Spinal cord (tissue), 9 donors: ENCODE measurements at regions not wholly inside any gene's neighbourhood (a gene's known extent, or its start where the extent isn't known, plus 50 kb on each side); places are given as distances from the start of the nearest gene placed in this dataset.

Source experiments
- DNase-seq, 6 donors: peaks; one replicate each; pipeline versions ENCODE4 v3.0.0 to v3.0.0-alpha.2; 2013 to 2015; ENCODE audit warnings: low spot score in 6 of 6, low read depth in 4 of 6
- H3K27ac ChIP-seq: one replicate; pipeline ENCODE4 v1.5.1; 2013; ENCODE audit warnings: low read depth, low read length, control low read depth
- H3K27me3 ChIP-seq: one replicate; pipeline ENCODE4 v1.6.1; 2013; ENCODE audit warnings: low read length; ENCODE audit not compliant: control insufficient read depth, insufficient read depth
- H3K36me3 ChIP-seq: one replicate; pipeline ENCODE4 v1.6.1; 2013; ENCODE audit warnings: low read length; ENCODE audit not compliant: control insufficient read depth, insufficient read depth
- H3K4me1 ChIP-seq: one replicate; pipeline ENCODE4 v1.6.1; 2013; ENCODE audit warnings: low read length; ENCODE audit not compliant: control insufficient read depth, insufficient read depth
- H3K4me3 ChIP-seq: one replicate; pipeline ENCODE4 v1.5.1; 2013; ENCODE audit warnings: low read depth, low read length, control low read depth
- H3K9me3 ChIP-seq: one replicate; pipeline ENCODE4 v1.6.1; 2013; ENCODE audit warnings: low read length; ENCODE audit not compliant: control insufficient read depth, insufficient read depth
- WGBS: methylation state at CpG from one replicate; pipeline ENCODE4 v1.1.5; 2013; ENCODE audit warnings: missing lambda C conversion rate; ENCODE audit not compliant: insufficient coverage; 5-methylcytosine and 5-hydroxymethylcytosine counted together
- donor health status: healthy.

- Histone ChIP-seq H3K27ac (no peak overlapping the region), H3K36me3 (no peaks in the 10 kb centered on the region), H3K4me1 (no peaks in the 10 kb centered on the region), H3K4me3 (no peak overlapping the region), H3K9me3 (no peaks in the 10 kb centered on the region), H3K27me3 (no peaks in the 10 kb centered on the region)
- 97% methylated on average over 5 of the region's 6 CpGs for WGBS
- DNase-seq, result no peak
These were observed 294.8 kb downstream of the HS3ST3B1 start for GRCh38 chr17:14595656-14596055.

- Histone ChIP-seq H3K36me3 (no peaks in the 10 kb centered on the region), H3K27ac (no peak overlapping the region), H3K9me3 (no peaks in the 10 kb centered on the region), H3K4me3 (no peak overlapping the region), H3K4me1 (no peaks in the 10 kb centered on the region), H3K27me3 (no peaks in the 10 kb centered on the region)
- no peak for DNase-seq
- 100% methylated on average over 5 of the region's 5 CpGs for WGBS
These were observed 293.8 kb downstream of the HS3ST3B1 start for GRCh38 chr17:14594690-14595089.

- Histone ChIP-seq H3K36me3 (no peaks in the 10 kb centered on the region), H3K27me3 (no peaks in the 10 kb centered on the region), H3K9me3 (no peaks in the 10 kb centered on the region), H3K27ac (no peak overlapping the region), H3K4me3 (no peak overlapping the region), H3K4me1 (no peaks in the 10 kb centered on the region)
- no peak for DNase-seq
- 76% methylated on average over 4 of the region's 6 CpGs for WGBS
These were observed 293.1 kb downstream of the HS3ST3B1 start for GRCh38 chr17:14593956-14594355.

- H3K4me1 ChIP-seq, result no peaks in the 10 kb centered on the region
- no peak overlapping the region for H3K27ac ChIP-seq
- H3K9me3 ChIP-seq, result no peaks in the 10 kb centered on the region
- no peak for DNase-seq
- no peak overlapping the region for H3K4me3 ChIP-seq
- no peaks in the 10 kb centered on the region for H3K36me3 ChIP-seq
- WGBS, result 92% methylated on average over 4 of the region's 5 CpGs
- H3K27me3 ChIP-seq, result no peaks in the 10 kb centered on the region
These were observed 289.8 kb downstream of the HS3ST3B1 start for GRCh38 chr17:14590459-14591250.

GRCh38 chr17:14585099-14585498, 284.2 kb downstream of the HS3ST3B1 start:
- DNase-seq, result peak in 1 of 6 donors; percentile 67
- 100% methylated on average over 1 of the region's 4 CpGs for WGBS

GRCh38 chr17:14582996-14583395, 282.1 kb downstream of the HS3ST3B1 start:
- Histone ChIP-seq H3K27me3 (no peaks in the 10 kb centered on the region), H3K36me3 (no peaks in the 10 kb centered on the region), H3K4me3 (no peak overlapping the region), H3K4me1 (no peaks in the 10 kb centered on the region), H3K9me3 (no peaks in the 10 kb centered on the region), H3K27ac (no peak overlapping the region)
- no peak for DNase-seq
- WGBS, result no CpG with 5 or more reads among the region's 2 CpGs

More at GRCh38 chr17:14585099-14585498, 284.2 kb downstream of the HS3ST3B1 start:
- H3K27me3 ChIP-seq, result no peaks in the 10 kb centered on the region
- no peaks in the 10 kb centered on the region for H3K4me1 ChIP-seq
- no peak overlapping the region for H3K4me3 ChIP-seq
- no peaks in the 10 kb centered on the region for H3K9me3 ChIP-seq
- no peaks in the 10 kb centered on the region for H3K36me3 ChIP-seq
- H3K27ac ChIP-seq, result no peak overlapping the region

- peak in 1 of 6 donors; percentile 70 for DNase-seq
These were observed 280.4 kb downstream of the HS3ST3B1 start for GRCh38 chr17:14581186-14581830.

GRCh38 chr17:14580499-14580898, 279.6 kb downstream of the HS3ST3B1 start:
- H3K4me3 ChIP-seq, result no peak overlapping the region
- no CpG with 5 or more reads among the region's 5 CpGs for WGBS
- no peak overlapping the region for H3K27ac ChIP-seq
- H3K27me3 ChIP-seq, result no peaks in the 10 kb centered on the region
- DNase-seq, result peak in 1 of 6 donors; percentile 45
- no peaks in the 10 kb centered on the region for H3K4me1 ChIP-seq
- no peaks in the 10 kb centered on the region for H3K36me3 ChIP-seq
- H3K9me3 ChIP-seq, result no peaks in the 10 kb centered on the region

More at GRCh38 chr17:14581186-14581830, 280.4 kb downstream of the HS3ST3B1 start:
- Histone ChIP-seq H3K9me3 (no peaks in the 10 kb centered on the region), H3K36me3 (no peaks in the 10 kb centered on the region), H3K4me1 (no peaks in the 10 kb centered on the region), H3K27ac (no peak overlapping the region), H3K27me3 (no peaks in the 10 kb centered on the region), H3K4me3 (no peak overlapping the region)
- WGBS, result 82% methylated on average over 7 of the region's 10 CpGs

GRCh38 chr17:14579716-14580115, 278.8 kb downstream of the HS3ST3B1 start:
- H3K9me3 ChIP-seq, result no peaks in the 10 kb centered on the region
- H3K27me3 ChIP-seq, result no peaks in the 10 kb centered on the region
- WGBS, result 67% methylated on average over 1 of the region's 3 CpGs
- DNase-seq, result no peak
- H3K27ac ChIP-seq, result no peak overlapping the region
- H3K36me3 ChIP-seq, result no peaks in the 10 kb centered on the region
- H3K4me3 ChIP-seq, result no peak overlapping the region
- no peaks in the 10 kb centered on the region for H3K4me1 ChIP-seq
